KG1 (cell line): ENCODE measurements at regions not wholly inside any gene's neighbourhood (a gene's known extent, or its start where the extent isn't known, plus 50 kb on each side); places are given as distances from the start of the nearest gene placed in this dataset.
"Not testable (repeated sequence)": the region's sequence is repeated elsewhere in the genome, so short reads cannot be mapped to it uniquely, and the experiment has no call there.

Experiments used
- DNase-seq: peaks from one replicate; lab custom pipeline; 2025; lab: John Stamatoyannopoulos, UW

DNA sequence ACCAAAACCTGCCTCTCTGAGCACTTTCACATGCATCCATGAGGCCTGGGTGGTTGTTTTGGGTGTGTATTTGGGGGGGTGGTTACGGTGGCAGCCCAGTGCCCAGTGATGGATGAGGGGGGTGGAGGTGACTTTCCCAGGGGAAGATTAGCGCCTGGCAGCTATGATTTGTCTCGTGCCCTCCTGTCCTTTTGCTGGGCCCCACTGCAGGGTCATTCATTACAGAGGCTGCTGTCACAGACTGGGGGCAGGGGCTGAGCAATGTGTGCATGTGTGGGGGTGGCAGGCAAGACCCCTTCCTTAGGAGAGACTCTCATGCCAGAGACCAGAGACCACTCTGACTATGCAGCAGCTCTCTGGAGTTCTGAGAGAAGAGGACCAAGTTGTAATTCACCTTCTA lies 93.7 kb downstream of the MRM1 start:
- DNase-seq, result no peak

DNA sequence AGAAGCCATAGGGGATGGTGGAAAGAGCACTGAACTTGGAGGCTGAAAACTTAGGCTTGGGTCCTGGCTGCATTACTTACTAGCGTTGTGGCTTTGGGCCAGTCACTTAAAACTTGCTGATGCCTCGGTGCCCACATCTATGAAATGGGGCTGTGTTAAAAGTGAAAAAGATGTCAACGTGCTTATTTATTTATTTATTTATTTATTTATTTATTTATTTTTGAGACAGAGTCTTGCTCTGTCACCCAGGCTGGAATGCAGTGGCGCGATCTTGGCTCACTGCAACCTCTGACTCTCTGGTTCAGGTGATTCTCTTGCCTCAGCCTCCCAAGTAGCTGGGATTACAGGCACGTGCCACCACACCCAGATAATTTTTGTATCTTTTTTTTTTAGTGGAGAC lies 94.3 kb downstream of the MRM1 start:
- not testable (repeated sequence) for DNase-seq

DNA sequence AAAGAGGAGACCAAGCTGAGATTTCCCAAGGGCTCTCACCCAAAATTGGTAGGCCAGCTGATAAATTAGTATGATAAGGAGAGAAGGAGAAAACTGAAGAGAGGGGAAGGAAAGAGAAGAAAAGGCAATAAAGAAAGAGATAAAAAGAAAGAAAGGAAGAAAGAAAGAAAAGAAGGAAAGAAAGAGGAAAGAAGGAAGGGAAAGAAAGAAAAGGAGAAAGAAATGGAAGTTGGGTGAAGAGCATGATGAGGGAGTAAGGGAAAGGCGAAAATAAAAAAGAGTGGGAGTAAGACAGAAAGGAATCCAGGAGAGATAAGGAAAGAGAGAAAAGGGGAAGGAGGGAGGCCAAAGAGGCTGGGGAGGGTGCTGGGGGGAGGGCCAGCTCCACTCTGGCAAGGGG lies 95.4 kb downstream of the MRM1 start:
- DNase-seq, result no peak

DNA sequence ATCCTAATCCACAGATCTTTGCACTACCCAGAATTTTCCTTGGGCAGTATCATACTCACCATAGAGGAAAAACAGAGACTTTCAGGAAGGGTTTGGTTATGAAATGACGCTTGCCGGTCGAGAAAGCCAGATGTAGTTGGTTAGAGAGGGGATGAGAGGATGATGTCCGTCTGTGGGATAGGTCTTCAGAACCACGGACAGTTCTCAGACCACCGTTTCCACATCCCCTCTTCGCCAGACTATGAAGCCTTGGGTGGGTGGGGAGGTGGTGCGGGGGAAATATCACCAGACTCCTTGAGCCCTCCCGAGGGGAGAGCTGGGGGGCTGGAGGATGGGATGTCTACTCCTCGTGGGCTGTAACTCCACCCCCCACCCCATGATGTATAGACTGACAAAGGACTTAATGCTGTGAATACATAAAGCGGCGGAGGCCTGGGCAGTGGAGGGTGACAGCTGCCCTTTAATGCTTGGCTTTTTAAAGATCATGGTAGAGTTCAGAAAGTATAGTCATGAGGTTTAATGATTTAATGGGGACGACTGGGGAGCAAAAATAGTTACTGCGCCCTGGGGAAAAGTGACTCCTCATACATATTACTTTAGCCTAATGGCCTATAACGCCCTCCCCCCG lies 96.6 kb downstream of the MRM1 start:
- DNase-seq, result no peak

DNA sequence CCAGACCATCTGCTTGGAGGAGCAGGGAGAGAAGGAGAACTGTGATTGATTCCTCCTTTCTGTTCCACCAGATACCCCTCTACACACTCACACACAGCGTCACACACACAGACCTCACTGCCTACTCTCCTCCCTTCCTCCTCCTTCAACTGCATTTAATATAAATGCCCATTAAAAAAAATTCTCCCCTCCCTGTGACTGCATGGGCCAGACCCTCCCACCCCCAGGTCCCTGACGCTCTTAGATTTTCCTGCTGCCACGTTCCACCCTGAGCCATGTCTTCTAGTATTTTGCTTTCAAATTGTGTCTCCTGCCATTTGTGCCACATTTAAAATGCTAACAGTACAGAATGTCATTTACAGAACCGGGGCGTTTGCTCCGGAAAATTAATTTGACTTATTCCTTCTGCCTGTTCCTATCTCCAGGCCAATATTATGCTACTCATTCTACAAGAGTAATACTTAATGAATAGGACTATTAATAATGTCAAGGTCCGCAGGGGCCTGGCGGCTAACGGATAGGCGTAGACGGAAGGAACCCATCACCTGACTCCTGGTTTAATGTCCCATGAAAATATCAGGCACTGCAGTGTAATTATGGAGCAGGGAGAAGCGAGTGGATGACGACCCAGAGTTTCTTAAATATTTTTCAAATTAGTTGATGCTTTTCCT lies 100.2 kb downstream of the MRM1 start:
- no peak for DNase-seq

DNA sequence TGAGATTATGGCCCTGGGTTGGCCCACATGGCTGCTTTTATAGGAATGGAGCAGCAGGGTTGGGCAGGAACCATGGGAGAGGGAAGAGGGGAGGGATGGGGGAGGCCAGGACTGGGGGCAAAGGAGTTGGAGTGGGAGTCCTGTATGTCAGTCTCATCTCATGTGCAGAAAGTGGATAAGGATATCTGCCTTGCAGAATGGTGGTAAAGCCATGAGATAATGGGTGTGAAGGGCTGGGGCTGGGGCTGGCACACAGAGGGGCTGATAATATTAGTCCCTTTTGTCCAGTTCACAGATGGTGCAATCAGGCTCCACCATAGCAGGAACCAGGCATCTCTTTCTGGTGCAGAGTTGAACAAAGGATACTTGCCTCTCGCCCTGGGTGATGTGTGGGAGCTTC lies 101.3 kb downstream of the MRM1 start:
- DNase-seq, result no peak

DNA sequence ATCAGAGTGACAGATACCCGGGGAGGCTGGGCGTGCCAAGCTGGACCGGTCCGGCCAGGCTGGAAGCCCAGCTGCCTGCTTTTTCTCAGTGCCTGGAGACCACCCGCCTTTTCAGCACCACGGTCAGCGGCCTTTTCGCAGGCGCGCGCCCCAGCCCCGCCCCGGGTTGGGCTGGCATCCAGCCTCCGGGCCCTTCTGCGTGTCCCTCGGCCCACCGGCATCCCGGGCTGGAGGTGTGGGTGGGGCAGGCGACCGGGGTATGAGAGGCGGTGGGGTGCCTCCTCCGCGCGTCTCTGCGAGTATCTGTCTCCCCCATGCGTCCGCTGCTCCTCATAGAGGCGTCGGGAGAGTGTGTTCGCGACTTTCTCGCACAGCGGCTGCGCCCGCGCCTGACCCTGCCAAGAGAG lies 102.5 kb downstream of the MRM1 start:
- DNase-seq, result peak; percentile 10

DNA sequence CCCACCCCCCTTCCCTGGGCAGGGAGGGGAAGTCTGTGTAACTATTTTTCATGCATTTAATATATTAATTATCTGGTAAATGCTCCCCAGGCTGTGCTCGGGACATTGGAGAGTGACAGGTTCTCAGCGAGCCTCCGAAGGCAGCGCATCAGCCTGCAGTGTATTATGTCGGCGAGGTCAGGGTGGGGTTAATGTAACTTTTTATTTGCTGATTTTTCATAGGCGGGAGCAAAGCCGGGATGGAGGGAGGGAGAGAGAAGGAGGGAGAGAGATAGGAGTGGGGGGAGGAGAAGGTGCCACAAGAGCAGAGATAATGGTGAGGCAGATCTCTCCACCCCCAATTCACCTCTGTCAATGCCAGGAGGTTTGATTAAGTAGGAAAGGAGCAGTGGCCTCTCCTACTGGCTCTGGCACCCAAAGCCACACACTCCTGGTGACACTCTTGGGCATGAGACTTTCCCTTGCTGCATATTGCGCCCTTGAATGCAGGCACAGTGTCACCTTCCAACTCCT lies 104.0 kb downstream of the MRM1 start:
- DNase-seq, result no peak

DNA sequence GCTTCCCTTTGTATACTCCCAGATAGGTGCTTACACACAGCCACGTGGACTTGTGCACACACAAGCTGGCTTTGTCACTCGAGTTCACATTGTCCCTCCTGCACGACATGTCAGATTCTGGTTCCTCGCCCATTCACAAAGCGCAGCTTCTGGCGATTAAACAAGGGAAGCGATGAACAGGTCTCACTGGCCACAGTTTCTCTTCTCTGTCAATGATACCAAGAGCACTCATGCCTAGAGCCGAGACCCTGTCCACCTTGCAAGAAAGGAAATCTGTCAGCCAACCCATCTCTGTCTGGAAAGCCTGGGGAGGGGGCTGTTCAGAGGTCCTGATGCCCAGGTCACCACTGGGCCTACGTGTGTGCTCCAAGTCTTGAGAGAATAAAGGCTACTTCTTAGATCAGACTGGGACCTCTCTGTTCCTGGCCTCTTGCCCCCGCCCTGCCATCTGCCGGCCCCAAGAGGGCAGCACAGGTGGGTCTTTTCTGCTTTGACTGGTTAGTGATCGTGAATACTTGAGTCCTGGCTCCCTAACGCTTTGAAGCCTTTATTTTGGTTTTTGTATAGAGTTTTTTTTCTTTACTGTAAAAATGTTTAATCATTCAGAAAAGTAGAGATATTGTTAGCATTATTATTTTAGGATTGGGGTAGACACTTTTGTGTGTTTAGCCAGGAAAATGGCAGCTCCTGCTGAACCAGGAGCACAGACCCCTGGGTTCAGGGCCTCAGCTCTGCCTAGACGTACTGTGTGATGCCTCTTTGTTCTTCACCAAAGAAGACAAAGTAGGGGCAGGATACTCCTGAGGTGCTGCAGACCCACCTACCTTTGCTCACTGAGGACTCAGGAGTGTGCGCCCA lies 104.7 kb downstream of the MRM1 start:
- DNase-seq, result no peak

DNA sequence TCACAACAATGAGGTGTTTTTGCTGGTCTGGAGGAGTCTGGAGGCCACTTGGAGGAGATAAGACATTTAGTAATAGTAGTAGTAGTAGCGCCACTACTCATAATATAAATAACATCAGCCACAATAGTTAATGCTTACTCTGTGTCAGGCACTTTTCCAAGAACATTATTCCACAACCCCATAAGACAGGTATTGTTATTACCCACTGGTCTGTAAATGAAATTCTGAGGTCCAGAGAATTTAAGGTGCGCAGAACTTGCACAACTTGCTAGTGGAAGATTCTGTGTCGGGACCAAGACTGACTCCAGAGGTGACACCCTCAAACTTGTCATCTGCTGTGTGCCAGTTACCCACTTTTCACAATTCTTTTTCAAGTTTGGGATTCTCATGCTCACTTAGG lies 106.5 kb downstream of the MRM1 start:
- no peak for DNase-seq

DNA sequence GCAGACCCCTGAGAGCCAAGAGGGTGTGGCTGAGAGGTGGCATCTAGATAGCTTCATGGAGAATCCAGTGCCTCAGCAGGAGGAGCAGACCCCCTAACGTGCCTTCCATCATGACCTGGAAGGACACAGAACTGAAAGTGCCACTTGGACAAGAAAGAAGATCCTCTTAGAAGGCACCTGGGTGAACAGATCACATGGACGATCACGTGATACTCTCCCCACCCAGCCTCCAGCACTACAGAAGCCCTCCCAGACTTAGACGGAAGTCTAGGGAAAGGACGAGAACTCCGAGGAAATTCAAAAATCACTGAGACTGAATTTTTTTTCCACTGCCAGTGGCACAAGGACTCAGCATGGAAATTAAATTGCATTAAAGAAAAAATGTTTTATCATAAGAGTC lies 113.4 kb downstream of the MRM1 start:
- DNase-seq, result no peak

DNA sequence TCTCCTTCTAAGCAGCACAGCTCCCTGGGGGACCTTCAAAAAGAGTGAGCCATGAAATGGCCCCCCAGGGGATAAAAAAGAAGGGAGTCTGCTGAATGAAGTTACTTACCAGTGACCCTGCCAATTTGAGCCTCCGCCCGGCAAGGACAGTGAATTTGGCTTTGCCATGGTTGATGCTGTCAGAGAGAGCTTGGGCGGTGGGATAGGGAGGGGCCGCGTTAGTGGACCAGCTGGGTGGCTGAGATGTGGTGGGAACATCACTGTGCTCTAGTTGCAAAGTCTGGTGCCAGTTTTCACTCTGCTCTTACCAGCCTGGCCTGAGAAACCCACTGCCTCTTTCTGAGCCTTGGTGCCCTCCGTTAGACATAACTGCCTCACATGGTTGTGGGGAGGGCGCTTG lies 114.6 kb downstream of the MRM1 start:
- no peak for DNase-seq

DNA sequence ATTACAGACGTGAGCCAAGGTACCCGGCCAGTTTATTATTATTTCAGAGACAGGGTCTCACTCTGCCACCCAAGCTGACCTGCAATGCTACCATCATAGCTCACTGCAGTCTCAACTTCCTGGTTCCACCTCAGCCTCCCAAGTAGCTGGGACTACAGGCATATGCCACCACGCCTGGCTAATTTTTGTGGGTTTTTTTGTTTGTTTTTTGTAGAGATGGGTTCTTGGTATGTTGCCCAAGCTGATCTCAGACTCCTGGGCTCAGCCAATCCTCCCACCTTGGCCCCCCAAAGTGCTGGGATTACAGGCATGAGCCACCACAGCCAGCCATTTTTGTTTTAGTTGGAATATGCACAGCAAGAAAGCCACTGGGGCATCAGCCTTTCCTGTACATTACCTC lies 115.7 kb downstream of the MRM1 start:
- DNase-seq, result no peak

DNA sequence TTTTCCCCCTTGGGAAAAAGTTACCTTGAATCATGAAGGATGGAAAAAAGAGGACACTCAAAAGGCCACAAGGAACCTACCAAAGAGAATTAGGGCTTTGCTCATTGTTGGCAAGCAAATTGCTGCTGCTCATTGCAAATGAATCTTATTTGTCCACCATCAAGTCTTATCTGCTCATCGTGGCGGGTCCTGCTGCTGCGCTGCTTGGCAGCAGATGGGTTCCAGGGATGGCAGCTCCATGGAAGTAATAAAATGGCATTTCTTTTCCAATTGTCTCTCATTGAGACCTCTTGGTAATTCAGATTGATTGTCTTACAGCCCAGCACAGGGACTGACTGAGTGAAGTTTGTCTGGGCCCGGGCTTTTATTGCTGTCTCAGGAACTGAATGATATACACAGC lies 118.7 kb downstream of the MRM1 start:
- DNase-seq, result no peak

DNA sequence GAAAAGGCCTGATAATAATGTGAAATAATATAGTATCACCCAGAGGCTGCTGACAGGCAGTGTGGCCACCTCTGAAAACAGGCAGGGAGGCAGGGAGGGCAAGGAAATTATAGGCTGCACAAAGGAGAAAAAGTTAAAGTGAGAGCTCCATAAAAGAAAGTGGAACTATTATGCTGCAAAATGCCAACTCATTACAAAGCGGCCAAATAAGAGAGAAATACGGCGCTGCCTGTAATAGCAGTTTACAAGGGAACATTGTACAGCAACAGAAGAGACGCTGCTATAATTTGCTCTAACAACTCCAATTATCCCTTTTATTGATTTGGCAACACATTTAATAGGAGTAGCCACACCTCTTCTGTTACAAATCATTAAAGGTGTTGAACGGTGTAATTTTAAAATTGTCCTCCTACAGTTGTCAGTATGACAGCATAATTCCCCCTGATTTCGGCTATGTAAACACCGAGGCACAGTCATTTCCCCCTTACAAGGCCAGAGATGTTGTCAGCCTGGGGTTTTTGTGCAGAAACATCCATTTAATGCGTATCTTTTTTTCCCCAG lies 120.3 kb downstream of the MRM1 start:
- DNase-seq, result peak; percentile 44

DNA sequence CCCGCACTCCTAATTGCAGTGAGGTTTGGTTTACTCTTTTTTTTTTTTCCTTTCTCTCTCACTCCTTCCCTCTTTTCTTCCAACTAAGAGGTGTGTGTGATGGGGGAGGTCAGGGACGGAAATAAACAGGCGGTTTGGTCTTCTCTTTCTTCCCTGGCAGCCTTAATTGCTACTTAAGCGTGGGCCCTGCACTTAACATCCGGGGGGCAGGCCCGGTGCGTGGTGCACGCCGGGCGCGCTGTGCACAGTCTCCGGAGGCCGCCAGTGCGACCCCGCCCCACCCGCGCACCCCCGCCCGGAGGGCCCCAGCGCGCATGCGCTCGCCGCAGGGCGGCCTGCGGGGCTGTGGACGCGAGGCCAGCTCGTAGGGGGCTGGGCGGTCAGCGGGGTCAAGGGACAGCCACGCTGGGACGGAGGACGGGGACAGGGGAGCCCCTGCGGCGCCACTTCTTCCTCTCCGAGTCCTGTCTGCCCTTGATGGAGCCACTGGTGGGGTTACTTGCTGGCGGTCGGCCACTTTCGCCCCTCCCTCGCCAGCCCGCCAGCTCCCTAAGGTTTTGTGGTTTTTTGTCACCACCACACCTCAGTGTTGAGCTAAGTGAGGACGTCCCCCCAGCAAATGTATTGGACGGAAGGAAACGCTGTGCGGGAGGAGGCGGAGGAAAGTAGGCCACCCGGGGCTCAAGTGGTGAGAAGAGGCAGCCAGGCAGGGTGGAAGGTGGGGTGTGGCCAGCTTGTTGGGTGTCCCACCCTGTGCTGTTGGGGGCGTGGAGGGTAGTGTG lies 120.9 kb downstream of the MRM1 start:
- peak; percentile 52 for DNase-seq

DNA sequence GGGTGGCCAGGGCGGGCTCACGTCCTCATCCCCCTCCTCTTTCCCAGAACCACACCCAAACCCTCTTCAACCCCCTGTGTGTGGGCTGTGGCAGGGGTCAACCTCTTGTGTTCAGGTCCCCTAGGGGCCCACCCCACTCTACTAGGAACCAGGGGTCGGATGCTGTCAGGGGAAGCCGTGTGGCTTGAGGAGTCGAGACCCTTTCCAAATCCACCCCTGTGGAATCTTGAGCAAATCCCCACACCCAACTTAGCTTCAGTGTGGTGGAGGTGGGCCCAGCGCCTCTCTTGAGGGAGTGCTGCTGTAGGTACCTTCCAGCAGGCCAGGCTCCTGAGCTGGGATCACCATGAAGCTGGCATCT lies 121.5 kb downstream of the MRM1 start:
- no peak for DNase-seq

DNA sequence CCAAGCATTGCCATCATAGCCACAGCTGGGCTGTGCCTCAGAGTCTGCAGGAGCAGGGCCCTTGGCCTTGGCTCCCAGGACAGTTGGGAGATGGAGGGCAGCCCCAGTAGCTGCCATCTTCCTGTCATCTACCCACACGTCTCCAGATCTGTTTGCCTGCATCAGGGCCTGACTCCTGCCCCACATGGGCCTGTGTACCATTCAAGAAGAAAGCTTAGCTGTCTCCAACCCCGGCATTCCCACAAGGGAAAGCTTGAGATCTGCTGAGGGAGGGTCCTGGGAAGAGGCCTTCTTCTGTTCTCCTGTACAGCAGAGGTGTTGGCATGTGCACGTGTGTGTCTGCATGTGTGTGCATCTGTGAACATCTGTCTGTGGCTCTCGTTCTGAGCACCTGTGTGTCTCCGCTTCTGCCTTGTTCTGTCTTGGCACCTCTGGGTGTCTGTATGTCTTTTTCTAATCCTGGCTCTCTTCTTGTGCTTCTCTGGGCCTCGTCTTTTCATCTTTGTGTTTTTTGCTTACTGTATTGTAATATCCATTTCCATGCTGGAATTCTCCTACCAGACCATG lies 122.2 kb downstream of the MRM1 start:
- DNase-seq, result no peak

DNA sequence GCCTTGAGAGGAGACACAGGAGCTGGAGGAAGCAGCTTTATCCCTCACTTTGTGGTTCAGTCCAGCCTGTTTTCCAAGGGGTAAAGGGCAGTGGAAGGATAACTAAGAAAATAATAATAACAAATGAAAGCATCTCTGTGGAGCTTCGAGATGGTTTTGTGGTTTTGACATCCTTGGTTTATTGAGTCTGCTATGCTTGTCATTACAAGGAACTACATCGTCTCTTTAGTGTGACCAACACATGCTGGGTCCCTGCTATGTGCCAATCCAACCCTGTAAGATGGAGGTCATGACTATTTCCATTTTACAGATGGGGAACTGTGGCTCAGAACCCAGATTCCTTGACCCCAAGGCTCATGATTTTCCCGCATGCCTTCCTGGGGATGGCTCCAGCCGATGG lies 124.8 kb downstream of the MRM1 start:
- no peak for DNase-seq

DNA sequence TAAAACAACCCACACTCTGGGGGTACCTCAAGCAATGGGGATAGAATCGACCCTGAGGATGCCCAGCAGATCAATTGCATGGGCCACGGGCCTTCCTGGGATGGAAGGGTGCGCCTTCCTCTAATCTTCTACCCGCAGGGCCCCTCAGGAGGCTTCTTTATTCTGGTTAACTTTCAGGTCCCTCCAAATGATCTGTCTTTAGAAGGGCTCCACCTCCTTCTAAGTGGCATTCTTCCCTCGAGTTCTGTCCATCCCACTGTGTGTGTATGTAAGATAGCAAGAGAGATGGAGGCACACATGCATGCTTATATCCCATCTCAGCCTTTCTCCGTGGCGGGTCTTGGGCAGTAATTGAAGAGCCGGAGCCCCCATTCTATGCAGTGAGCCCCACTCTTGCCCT lies 125.7 kb downstream of the MRM1 start:
- no peak for DNase-seq

DNA sequence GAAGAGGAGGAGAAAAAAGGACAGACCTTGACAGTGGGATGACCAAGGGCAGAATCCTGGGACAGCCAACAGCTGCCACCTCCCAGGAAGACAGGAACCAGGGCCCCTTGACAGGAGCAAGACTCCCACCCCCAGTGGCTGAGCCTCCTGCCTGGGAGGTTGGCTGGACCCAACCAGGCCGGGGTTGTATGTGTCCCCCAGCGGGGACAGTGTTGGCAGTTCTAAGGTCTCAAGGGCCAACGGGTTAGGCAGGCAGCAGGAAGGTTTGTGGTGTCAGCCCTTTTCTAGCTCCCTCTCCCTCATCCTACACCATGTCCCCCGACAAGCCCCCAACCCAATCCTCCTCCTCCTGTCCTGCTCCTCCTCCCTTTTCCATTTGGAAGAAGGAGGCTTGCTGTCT lies 126.2 kb downstream of the MRM1 start:
- DNase-seq, result no peak
